A549 (cell line): ENCODE measurements at regions not wholly inside any gene's neighbourhood (a gene's known extent, or its start where the extent isn't known, plus 50 kb on each side); places are given as distances from the start of the nearest gene placed in this dataset.

Experiments used
- CHD4 ChIP-seq: fragments of 200-600 bp; sonication (generic); IDR thresholded peaks from 2 replicates; pipeline ENCODE4 v1.6.1; 2016; ENCODE audit warnings: antibody characterized with exemption, mild to moderate bottlenecking, borderline replicate concordance
- CTCF ChIP-seq: fragments of >200 bp; sonication (Bioruptor Twin); formaldehyde crosslinking; IDR thresholded peaks from 3 replicates; pipeline ENCODE4 v1.5.1; 2016
- E2F6 ChIP-seq: IDR thresholded peaks from 2 replicates; pipeline ENCODE4 v1.6.1; 2012; ENCODE audit warnings: low read depth, borderline replicate concordance
- EP300 ChIP-seq, 2 experiments: fragments of >200 bp; sonication (Bioruptor Twin); formaldehyde crosslinking; IDR thresholded peaks; 2 replicates in 1 of 2; 3 replicates in 1 of 2; pipeline ENCODE4 v1.6.1; 2016 to 2017
- FOSB ChIP-seq: fragments of 250-450 bp; sonication (Bioruptor Pico); IDR thresholded peaks from 2 replicates; pipeline ENCODE4 v1.5.0; 2020; ENCODE audit warnings: mild to moderate bottlenecking, moderate library complexity
- MAX ChIP-seq: IDR thresholded peaks from 2 replicates; pipeline ENCODE4 v1.6.1; 2012
- MAZ ChIP-seq: fragments of 150-350 bp; IDR thresholded peaks from 2 replicates; pipeline ENCODE4 v1.6.1; 2014; ENCODE audit warnings: antibody characterized with exemption, low read depth, low read length, borderline replicate concordance
- NR3C1 ChIP-seq: fragments of >200 bp; sonication (Bioruptor Twin); formaldehyde crosslinking; IDR thresholded peaks from 3 replicates; pipeline ENCODE4 v1.6.1; 2017
- RAD21 ChIP-seq, 2 experiments: fragments of >200 bp in 1 of 2; sonication (Bioruptor Twin) in 1 of 2; formaldehyde crosslinking in 1 of 2; IDR thresholded peaks in 1 of 2; conservative IDR thresholded peaks in 1 of 2; 2 replicates in 1 of 2; 3 replicates in 1 of 2; pipeline ENCODE4 v1.6.1; 2012 to 2018; ENCODE audit warnings: inconsistent platforms in 1 of 2
- RCOR1 ChIP-seq: fragments of 150-350 bp; IDR thresholded peaks from 2 replicates; pipeline ENCODE4 v1.6.1; 2014; ENCODE audit warnings: antibody characterized with exemption, low read length, low read depth
- REST ChIP-seq: fragments of 200-600 bp; sonication (generic); IDR thresholded peaks from 2 replicates; pipeline ENCODE4 v1.6.1; 2016; ENCODE audit warnings: antibody characterized with exemption, mild to moderate bottlenecking, moderate library complexity
- RFX5 ChIP-seq: fragments of 450-650 bp; IDR thresholded peaks from 2 replicates; pipeline ENCODE4 v1.7.1; 2014; ENCODE audit warnings: antibody characterized with exemption, mild to moderate bottlenecking, moderate library complexity
- SMC3 ChIP-seq: fragments of >200 bp; sonication (Bioruptor Twin); formaldehyde crosslinking; IDR thresholded peaks from 3 replicates; pipeline ENCODE4 v1.6.1; 2018; ENCODE audit warnings: inconsistent platforms

- TF ChIP-seq CTCF, result no peak
- TF ChIP-seq REST, result no peak
- TF ChIP-seq RAD21 (conservative IDR thresholded peaks at IDR 0.05 in 1 of 2, IDR thresholded peaks at IDR 0.05 in 1 of 2), result no peak
- no peak for TF ChIP-seq MAX
- TF ChIP-seq SMC3, result no peak
- no peak for TF ChIP-seq E2F6
- no peak for TF ChIP-seq EP300 (IDR thresholded peaks at IDR 0.05)
- no peak for TF ChIP-seq MAZ
- TF ChIP-seq FOSB (CRISPR knock-in tag), result no peak
- no peak for TF ChIP-seq CHD4
- TF ChIP-seq RFX5, result no peak
- no peak for TF ChIP-seq NR3C1
- no peak for TF ChIP-seq RCOR1
These were observed 260.0 kb upstream of the AKR1E2 start for GRCh38 chr10:4566011-4566410.
